GM21423 (cell line): ENCODE measurements at regions not wholly inside any gene's neighbourhood (a gene's known extent, or its start where the extent isn't known, plus 50 kb on each side); places are given as distances from the start of the nearest gene placed in this dataset.

Source experiments
- ATAC-seq: cut with Tn5 transposase; IDR thresholded peaks from one replicate; pipeline ENCODE4 v1.9.1; 2021; ENCODE audit warnings: mild to moderate bottlenecking, moderate library complexity; ENCODE audit not compliant: unreplicated experiment

DNA sequence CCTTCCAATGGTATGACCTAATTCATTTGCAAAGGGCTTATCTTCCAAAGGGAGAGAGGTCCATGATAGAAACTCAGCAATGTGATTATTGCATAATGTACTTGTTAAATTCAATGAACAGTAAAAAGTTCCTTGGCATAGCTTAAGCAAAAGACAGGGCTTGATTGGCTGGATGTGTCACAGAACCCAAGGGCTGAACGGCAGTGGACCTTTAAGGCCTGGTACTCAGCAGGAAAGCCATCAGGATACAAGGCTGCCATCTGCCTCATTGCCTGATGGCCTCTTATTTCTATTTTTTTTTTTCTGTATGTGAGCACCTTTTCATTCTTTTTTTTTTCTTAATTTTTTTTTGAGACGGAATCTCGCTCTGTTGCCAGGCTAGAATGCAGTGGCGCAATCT, 208.9 kb upstream of the WSCD1 start:
- ATAC-seq: no peak

DNA sequence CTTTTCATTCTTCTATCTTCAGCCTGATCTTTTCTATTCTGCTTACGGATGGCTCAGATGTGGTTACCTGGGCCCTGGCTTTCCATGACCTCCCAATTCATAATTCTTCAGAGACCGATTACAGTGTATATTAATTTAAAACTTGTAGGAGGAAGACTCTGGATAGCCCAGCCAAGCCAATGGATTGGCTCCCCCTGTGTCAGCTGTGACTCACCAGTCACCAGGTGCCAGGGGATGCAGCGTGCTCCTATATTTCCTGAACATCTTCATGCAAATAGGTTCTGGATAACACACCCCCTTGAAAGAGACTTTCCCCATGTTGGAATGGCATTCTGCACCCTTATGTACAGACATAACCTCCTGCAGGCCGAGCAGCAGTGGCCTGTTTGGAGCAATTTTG, 208.3 kb upstream of the WSCD1 start:
- ATAC-seq: no peak

DNA sequence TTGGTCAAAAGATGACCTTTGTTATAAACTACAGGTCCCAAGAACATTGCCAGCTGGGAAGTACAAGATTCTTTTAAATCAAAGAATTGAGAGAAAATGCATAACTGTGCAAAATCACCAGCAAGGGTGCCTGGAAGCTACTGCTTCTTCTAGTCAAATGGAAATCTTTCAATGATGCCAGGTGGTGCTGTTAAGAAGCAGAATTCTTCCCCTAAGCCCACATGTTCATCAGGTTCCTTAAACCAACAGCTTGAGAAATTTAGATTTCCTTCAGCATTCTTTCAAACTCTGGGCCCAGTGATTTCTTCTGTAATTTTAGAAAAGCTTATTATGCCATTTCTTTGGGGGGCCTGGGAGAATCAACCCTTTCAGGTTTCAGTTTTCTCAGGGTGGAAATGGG, 207.8 kb upstream of the WSCD1 start:
- ATAC-seq: no peak

DNA sequence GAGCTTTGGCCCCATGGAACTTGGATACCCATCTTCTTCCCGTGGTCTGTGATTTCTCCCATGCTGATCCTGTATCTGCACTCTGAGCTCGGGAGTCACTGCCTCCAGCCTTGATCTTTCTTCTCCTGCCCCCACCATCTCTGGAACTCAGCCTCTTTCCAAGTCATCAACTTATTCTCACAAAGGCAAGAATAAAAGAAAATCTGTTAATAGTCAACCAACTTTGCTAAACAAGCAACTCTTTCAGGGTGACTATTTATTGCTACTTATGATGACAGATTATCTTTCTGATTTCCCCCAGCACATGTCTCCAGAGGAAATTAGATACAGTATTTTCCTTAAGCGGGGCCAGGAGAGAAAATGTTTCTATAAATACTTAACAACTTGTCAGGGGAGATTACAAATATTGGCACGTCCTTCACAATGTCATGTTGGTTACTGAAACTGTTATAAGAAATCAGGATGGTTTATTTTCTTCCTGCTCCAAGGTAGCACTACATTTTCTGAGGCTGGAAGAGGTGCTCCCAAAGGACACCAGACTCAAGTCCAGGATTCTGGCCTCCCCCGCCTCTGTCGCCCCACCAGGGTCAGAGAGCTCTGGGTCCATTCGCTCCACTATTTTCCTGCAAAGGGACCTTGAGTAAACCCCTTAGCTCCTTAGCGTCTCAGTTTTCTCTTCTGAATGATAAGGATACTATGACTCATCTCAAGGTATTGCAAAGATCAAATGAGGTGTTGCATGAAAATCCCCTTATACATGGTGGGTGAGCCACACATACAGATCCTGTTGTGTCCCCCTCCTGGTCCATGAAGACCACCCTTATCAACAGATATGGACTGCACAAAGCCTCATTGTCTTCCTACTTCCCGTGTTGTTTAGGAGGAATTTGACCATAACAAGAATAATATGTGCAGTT, 205.2 kb upstream of the WSCD1 start:
- no peak for ATAC-seq

DNA sequence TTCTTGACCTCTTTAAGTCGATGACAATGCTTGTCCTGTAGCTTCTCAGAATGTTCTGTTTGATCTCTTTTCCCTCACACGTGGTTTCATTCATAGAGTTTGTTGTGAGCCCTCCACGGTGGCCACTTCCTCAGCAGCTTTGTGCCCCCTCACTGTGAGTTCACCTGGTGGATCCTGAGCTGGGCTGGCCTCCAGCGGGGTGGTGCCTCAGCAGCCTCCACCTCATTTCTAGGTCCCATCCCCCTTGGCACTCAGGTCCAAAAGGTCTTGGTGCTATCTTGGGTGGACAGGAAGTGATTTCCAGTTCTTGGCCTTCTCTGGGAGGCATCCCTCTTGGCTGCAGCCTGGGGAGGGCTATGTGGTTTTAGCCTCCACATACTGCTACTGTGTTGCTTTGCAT, 203.2 kb upstream of the WSCD1 start:
- ATAC-seq: no peak

DNA sequence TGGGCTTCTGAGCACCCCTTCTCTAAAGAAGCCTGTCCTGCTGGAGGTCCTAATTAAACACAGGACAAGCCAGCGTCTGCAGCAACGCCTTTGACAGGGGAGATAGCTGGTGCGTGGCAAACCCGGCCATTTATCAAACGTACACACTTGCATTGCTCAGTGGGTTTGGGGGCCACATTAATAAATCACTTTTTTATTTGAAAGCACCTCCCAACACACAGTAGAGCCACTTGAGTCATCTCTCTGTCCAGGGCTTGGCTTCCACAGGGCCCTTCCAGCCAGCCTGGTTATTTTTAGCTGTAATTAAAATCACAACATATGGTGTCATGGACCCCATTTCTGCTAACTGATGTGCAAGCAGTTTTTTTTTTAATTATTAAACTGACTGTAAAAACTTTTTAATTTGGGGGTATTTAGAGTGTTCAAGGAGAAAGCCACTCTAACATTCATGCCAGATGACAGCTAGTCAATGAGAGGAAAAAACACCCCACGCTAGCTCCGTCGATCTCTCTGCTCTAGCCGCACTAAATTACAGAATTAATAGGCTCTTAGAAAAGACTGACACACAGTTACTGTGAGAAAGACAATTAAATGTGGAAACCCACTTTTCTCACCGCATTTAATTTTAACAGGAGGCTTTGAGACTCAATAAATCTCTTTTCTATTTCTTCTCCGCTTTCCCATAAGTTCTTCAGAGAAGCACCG, 201.0 kb upstream of the WSCD1 start:
- ATAC-seq: no peak

DNA sequence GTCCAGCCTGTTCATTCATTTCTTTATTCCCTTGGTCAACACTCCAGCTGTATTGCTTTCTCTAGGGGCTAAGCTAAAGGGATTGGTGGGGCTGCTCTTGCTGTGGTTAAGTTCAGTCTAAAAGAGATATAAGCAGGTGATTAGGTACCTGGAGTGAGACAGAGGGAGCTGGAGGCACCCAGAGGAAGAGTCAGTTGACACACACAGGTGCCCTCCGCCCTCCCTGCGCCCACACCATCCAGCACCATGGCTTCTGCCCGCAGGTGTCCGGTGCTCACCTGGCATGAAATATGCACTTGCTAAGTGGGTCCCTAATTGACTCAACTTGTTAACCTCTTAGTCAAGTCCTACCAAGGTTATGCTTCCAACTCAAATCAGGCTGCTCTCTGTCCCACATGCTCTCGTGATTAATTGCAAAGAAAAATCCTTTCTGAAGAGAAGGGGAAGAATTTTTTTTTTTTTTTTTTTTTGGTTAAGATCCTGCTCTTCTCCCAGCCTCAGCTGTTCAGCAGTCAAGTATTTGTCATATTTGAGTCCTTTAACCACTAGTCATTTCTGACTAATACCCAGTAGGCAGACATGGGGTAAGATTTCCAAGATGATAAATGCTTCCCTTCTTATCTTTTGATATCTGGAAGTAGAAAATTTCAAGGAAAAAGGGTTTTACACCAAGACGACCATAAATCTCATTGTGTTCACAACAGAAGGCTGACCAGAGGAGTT, 199.8 kb upstream of the WSCD1 start:
- no peak for ATAC-seq

DNA sequence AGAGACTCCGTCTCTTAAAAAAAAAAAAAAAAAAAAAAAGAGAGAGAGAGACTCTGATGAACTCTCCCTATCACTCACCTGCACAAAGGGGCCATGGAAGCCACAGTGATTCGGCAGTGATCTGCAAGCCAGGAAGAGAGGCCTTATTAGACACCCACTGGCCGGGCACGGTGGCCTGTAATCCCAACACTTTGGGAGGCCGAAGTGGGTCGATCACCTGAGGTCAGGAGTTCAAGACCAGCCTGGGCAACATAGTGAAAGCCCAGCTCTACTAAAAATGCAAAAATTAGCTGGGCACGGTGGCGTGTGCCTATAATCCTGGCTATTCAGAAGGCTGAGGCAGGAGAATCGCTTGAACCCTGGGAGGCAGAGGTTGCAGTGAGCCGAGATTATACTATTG, 198.5 kb upstream of the WSCD1 start:
- ATAC-seq: no peak

DNA sequence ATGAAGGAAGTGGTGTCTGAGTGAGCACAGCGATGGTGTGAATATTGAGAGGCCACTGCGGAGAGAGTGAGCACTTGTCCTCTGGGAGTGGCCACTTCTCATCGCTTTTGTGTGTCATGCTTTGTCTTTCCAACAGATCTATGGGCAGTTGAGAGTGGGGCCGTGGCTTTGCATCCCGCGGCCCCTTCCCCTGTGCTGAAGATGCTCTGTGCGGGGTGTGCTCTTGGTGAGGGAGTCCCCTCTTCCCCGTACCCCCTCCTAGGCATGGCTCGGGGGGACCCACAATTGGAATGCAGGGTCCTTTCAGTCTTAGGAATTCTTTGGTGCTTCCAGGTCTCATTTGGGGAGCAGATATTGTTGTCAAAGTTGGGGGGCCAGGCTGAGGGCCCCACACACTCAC, 197.3 kb upstream of the WSCD1 start:
- no peak for ATAC-seq

DNA sequence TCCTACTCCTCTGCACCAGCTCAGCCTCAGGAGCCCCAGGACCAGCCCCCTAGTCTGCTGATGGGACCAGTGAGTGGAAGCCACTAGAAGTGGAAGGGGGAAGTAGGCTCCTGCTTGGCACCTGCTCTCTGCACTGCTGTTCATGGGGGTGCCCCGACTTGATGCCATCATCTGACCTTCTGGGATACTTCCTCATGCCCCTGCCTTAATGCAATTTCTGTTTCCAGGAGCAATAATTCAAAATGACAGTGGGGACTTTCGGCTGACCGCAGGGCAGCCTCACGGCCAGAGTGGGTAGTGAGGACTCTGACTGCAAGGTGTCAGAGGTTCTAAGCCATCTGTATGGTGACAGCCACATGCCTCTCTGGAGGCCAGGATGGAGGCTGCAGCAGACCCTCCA, 196.4 kb upstream of the WSCD1 start:
- ATAC-seq: no peak

DNA sequence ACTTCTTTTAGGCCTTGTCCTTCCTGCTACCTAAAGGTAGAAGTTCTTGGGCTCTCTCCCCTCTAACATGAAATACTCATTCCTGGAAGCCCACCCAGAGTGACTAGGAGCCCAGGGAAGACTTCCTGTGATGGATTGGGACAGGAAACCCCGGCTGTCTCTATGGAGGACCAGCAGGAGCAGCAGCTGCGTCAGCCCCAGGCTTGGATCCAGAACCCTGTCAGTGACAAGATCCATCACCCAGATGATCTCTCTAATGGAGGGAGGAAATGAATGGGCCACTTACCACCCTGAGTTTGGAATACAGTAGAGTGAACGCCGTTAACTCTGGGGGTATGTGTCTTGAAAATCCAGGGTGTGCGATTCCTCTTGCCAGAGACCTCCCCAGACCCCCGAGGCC, 195.7 kb upstream of the WSCD1 start:
- ATAC-seq: no peak

DNA sequence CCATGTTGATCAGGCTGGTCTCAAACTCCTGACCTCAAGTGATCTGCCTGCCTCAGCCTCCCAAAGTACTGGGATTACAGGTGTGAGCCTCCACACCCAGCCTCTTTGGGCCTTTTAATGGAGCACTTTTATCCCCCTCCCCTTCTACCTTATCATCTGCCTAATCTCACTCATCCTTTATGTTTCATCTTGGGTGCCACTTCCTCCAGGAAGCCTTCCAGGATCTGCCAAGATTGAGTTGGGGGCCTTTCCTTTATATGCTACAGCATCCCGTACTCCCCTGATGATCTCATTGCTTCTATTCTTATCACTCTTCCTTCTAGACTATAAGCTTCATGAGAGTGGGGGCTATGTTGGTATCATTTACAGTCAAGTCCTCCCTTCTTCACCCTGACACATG, 192.8 kb upstream of the WSCD1 start:
- ATAC-seq: no peak

DNA sequence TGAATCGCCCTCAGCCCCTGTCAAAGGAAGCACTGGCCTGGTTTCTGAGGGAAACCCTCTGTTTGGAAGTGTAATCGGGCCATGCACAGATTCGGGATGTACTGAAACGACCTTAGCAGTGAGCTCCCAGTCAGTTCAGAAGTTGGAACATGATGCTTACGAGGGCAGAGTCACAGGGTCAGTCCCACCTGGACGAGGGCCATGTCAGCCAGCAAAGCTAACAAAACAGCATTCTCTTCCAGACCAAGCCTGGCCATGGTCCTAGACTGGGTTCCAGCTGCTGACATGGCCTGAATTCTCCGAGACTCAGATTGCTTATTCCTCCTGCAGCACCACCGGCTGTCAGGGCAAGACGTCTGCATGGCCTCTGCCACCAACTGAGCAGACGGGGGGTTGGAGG, 192.2 kb upstream of the WSCD1 start:
- no peak for ATAC-seq

DNA sequence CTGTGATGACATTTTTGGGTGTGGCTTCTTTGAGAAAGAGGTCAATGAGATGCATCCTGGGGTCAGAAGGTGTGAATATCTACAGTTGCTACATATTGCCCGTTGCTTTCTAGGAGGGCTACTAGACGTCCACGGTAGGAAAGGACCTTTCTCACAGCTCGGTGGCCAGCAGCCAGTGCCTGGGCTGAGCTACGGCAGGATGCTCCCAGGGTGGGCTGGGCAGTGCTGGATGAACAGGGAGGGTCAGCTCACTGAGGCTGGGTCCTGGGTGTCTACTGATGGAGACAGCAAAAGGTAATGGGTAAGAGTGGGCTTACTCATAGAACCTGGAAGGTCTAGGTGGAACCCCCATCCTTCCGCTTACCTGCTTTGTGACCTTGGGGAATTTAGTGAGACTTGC, 188.3 kb upstream of the WSCD1 start:
- no peak for ATAC-seq

DNA sequence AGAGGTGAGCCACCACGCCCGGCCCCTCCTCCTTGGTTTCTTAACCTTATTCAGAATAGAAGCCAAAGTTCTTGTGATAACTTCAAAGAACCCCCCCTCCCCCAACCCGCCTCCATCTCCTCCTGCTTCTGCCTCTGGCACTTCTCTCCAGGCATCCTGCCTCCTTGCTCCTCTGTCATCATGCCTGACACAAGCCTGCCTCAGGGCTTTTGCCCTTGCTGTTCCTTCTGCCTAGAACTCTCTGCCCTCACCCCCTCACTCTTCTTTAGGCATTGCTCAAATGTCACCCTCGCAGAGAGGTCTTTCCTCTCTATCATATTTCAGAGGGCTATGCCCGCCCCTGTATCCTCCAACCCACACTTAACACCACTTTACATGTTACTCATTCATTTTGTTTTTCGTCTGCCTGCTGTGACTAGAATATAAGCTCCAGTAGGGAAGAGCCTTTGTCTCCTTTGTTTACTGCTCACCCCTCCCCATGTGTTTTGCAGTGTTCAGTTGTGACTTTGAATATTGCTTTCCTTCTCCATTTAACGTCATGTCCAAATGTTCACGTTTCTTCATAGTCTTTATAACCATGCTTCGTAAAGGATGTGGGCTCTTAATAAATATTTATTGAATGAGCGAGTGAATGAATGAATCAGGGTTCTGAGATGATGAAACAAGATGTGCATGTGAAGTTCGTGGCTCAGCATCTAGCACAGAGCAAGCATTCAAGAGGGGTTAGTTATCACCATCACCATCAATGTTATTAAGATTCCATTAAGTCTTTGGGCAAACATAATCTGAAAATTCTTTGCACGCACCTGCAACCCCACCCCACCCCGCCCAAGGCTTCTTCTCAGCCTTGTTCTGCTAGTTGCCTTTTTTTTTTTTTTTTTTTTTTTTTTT, 186.2 kb upstream of the WSCD1 start:
- ATAC-seq: no peak

DNA sequence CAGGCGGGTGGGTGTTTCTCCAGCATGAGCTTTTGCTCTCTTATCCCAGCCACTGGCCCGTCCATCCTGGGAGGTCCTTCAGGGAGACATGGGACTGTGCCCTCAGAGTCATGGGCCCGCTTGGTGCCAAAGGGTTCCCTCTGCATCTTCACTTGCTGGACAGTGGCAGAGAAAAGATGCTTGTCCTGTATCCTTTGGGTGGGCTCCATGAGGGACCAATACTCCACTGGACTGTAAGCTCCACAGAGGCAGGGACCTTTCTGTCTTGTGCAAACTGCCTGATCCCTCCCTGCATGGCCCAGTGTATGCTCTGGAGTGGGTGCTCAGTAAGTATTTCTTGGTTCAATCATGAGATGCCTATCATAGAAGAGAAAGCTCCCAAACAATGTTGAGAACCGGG, 184.8 kb upstream of the WSCD1 start:
- ATAC-seq: no peak

DNA sequence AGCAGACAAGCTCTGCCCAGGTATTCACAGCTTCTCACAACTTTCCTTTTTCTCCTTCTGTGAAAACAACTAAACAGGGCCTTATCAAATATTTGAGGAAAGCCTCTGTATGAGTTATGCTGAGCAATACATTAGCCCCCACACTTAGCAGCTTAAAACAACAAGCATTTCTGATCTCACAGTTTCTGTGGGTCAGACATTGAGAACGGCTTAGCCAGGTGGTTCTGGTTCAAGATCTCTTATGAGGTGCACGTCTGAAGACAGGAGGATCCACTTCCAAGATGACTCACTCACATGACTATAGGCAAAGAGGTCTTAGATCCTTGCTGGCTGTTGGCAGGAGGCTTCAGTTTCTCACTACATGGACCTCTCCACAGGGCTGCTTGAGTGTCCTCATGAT, 181.4 kb upstream of the WSCD1 start:
- ATAC-seq: no peak

DNA sequence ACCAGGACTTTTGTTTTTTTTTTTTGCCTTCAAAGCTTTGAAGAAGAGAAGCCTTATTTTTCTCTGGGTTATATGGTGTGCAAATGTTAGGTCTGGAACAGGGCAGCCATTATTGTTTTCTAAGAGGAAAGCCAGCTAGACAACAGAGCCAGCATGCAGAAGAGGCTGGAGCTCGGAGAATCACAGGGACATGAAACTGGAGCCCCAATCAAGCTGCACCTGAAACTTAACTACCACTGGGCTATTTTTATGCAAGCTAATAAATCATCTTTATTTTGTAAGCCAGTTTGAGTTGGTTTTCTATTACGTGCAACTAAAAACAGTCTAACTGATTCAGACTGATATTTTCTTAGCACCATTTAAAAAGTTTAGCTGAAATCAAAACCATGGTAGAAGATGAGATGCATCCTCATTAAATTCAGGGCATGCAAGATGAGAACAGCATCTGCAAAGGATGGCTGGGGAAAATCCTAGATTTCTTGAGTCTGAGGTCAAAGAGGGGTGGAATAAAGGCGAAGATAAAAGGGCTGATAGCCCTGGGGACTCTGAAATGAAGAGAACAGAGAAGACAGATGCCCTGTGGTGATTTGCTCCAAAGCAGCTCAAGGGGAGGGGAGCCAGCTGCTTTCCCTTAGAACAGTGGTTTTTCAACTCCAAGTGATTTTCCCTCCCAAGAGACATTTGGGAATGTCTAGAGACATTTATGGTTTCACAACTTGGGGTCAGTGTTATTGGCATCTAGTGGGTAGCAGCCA, 177.1 kb upstream of the WSCD1 start:
- ATAC-seq: no peak

DNA sequence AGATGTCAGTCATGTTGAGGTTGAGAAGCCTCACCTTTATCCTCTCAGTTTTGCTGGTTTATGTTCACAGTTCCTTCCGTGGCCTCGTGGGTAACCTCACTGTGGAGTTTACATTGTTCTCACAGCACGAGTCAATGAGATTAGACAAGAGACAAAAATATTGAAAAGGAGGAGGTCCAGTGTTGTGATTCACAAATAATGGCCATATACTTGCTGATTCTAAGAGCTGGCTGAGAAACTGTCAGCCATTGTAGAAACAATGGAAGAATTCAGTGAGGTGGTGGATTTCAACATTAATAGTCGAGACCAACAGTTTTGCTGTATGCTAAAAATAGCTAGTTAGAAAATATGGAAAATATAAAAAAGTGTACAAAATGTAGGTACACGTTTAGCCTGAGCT, 176.4 kb upstream of the WSCD1 start:
- ATAC-seq: no peak

DNA sequence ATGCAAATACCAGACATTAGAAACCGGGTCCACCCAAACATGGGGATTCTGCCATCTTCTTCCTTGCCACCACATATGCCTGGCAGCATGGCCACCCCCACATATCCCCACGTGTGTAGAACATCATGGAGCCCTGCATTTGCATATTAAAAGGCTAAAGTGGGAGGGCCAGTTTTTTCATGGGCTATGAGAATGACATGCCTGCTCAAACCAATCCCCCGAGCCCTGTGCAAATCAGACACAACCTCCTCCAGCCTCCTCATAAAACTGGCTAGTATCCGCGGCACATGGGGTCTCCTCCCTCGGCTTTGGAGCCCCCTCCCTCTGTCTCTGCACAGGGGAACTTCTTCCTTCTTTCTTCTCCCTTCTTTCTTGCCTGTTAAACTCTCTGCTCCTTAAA, 174.9 kb upstream of the WSCD1 start:
- no peak for ATAC-seq
